PC-3 (cell line): ENCODE measurements at regions not wholly inside any gene's neighbourhood (a gene's known extent, or its start where the extent isn't known, plus 50 kb on each side); places are given as distances from the start of the nearest gene placed in this dataset.

Source experiments
- EZH2 ChIP-seq: fragments of 300-600 bp; sonication (generic); IDR thresholded peaks from one replicate; pipeline ENCODE4 v1.6.1; 2017; ENCODE audit warnings: antibody characterized with exemption, mild to moderate bottlenecking, low read length; ENCODE audit not compliant: unreplicated experiment
- EZH2phosphoT487 ChIP-seq: fragments of 300-600 bp; sonication (generic); IDR thresholded peaks from 2 replicates; pipeline ENCODE4 v1.6.1; 2018; ENCODE audit warnings: mild to moderate bottlenecking, antibody characterized with exemption, low read length, borderline replicate concordance
- TF ChIP-seq, protein P1 (sequence below): fragments of 300-600 bp; sonication (generic); conservative IDR thresholded peaks from 2 replicates; pipeline ENCODE4 v1.5.1; 2017; ENCODE audit warnings: antibody characterized with exemption, low read depth, mild to moderate bottlenecking, low read length

DNA sequence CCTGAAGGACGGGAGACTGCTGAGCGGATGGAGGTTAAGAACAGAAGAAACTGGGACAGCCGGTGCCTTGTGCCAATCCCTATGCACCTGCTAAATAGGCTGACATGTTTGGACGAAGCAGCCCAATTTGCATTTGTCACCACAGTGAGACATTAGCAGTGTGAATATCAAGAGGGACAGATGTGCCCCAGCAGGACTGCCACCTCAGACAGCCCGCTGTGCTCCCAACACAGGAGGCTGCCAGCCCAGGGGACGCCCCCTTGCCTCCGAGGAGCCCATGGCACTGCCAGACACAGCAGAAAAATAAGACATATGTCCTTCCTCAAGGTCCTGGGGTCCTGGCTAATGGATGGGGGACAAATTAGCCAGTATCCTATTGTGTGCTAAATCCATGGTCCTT is 306.7 kb upstream of the POU3F3 start:
- TF ChIP-seq, protein P1, sequence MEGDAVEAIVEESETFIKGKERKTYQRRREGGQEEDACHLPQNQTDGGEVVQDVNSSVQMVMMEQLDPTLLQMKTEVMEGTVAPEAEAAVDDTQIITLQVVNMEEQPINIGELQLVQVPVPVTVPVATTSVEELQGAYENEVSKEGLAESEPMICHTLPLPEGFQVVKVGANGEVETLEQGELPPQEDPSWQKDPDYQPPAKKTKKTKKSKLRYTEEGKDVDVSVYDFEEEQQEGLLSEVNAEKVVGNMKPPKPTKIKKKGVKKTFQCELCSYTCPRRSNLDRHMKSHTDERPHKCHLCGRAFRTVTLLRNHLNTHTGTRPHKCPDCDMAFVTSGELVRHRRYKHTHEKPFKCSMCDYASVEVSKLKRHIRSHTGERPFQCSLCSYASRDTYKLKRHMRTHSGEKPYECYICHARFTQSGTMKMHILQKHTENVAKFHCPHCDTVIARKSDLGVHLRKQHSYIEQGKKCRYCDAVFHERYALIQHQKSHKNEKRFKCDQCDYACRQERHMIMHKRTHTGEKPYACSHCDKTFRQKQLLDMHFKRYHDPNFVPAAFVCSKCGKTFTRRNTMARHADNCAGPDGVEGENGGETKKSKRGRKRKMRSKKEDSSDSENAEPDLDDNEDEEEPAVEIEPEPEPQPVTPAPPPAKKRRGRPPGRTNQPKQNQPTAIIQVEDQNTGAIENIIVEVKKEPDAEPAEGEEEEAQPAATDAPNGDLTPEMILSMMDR: no peak
- TF ChIP-seq EZH2phosphoT487: no peak
- no peak for TF ChIP-seq EZH2
